ENCODE measurements at regions not wholly inside any gene's neighbourhood (a gene's known extent, or its start where the extent isn't known, plus 50 kb on each side); places are given as distances from the start of the nearest gene placed in this dataset.

DNA sequence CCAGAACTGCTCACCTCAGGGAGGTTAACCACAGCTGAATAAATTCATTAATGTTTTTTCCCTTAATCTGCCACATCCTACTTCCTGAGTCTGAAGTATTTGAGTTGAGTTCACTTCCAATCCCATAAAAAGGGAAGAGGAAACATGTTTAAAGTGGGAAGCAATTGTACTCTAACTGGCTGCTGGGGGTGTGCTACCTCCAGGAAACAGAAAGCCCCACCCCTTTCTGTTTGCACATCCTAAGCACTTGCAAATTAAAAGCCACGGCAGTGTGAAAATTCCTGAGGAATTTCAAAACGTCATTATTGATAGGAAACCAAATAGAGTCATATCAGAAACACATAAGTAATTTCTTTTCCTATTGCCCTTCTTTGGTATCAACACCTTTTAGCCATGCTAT, 307.0 kb upstream of the NR5A2 start:
- no peaks in the 10 kb centered on the region for H3K4me1 ChIP-seq
- no peak for DNase-seq

DNA sequence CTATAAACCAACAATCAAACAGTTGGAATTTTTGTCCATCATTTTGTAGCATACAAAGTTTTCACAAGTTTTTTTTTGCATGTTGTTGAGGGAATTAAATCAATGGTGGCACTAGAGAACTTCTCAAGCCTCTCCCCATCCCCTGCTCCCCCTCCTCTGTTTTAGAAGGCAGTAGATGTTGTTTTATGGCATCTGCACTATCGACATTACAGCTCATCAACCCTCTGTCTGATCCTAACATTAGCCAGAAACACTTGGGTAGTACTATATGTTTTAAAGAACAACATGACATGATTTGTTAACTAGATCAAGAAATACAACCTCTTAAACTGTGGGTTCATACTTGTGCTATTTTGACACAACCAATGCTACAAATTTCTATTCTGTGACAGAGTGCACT, 306.5 kb upstream of the NR5A2 start:
- TF ChIP-seq, protein P1, sequence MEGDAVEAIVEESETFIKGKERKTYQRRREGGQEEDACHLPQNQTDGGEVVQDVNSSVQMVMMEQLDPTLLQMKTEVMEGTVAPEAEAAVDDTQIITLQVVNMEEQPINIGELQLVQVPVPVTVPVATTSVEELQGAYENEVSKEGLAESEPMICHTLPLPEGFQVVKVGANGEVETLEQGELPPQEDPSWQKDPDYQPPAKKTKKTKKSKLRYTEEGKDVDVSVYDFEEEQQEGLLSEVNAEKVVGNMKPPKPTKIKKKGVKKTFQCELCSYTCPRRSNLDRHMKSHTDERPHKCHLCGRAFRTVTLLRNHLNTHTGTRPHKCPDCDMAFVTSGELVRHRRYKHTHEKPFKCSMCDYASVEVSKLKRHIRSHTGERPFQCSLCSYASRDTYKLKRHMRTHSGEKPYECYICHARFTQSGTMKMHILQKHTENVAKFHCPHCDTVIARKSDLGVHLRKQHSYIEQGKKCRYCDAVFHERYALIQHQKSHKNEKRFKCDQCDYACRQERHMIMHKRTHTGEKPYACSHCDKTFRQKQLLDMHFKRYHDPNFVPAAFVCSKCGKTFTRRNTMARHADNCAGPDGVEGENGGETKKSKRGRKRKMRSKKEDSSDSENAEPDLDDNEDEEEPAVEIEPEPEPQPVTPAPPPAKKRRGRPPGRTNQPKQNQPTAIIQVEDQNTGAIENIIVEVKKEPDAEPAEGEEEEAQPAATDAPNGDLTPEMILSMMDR (IDR thresholded peaks at IDR 0.05) = no peak
- no peak for TF ChIP-seq POLR2A (IDR thresholded peaks at IDR 0.05)
- H3K27me3 ChIP-seq = no peaks in the 10 kb centered on the region
- intact Hi-C loops (cut with DNase I) = no loop called here
- DNase-seq = no peak
- no peak overlapping the region for H3K4me3 ChIP-seq
- no peaks in the 10 kb centered on the region for H3K9me3 ChIP-seq
- 44 to 89% methylated on average over 1 of the region's 1 CpG for WGBS, 2 donors
- no peaks in the 10 kb centered on the region for H3K4me1 ChIP-seq
- H3K36me3 ChIP-seq = no peaks in the 10 kb centered on the region
- H3K27ac ChIP-seq = no peak overlapping the region

More for the DNA sequence above, 307.0 kb upstream of the NR5A2 start:
- no peak overlapping the region for H3K4me3 ChIP-seq
- H3K27me3 ChIP-seq = no peaks in the 10 kb centered on the region
- TF ChIP-seq, protein P1 (IDR thresholded peaks at IDR 0.05) = no peak
- no peak for TF ChIP-seq POLR2A (IDR thresholded peaks at IDR 0.05)
- no peaks in the 10 kb centered on the region for H3K9me3 ChIP-seq
- intact Hi-C loops (cut with DNase I) = no loop called here
- no peaks in the 10 kb centered on the region for H3K36me3 ChIP-seq
- WGBS, 2 donors = 4 to 13% methylated on average over 2 of the region's 2 CpGs
- H3K27ac ChIP-seq = no peak overlapping the region

DNA sequence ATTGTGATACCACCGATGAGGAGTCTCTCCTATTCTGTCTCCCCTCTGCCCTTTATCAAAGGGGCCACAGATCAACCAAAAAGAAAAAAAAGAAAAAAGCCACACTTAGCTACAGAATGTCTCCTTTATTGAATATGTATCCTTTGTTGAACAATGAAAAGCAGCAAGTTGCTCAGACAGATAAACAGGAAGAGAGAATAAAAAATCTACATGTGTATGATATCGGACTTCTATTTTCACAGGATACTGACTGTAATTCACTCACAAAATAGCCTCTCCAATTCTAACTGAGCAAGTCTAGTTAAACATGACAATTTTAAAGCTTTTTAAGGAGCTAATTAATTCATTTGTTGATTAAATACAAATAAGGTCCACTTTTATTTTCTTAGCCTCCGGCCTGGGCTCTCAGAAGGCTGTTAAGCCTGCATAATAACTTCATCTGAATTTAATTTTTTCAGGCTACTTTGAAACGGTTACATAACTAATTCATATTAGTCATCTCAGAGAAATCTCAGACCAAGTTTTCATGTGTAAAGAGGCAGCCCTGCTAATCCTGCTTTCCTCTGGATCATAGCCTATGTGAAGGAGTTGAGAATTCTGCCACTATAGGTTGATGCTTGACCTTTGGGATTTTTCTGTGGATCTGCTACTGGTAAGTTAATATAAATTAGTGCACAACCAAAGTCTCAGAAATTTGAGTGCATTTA, 304.1 kb upstream of the NR5A2 start:
- H3K9me3 ChIP-seq = no peaks in the 10 kb centered on the region
- WGBS, 2 donors = 45 to 60% methylated on average over 4 of the region's 4 CpGs
- intact Hi-C loops (cut with DNase I) = no loop called here

DNA sequence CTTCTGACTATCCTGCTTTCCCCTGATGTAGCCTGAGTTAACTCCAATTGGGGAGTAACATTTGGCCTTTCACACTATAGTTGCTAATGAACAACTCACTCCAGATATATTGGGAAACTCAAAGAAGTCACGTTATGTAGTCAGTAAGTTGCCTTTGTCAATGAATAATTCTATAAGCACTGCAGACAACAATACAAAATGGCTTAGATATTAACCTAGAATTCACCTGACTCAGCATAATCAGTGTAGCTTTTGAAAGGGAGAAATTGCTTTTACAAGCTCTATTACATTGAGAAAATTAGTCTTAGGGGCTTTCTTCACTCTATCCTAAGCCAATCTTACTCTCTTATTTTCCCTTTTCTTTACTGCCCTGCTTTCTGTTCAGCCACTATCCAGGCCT, 303.5 kb upstream of the NR5A2 start:
- no peaks in the 10 kb centered on the region for H3K36me3 ChIP-seq
- H3K27me3 ChIP-seq = no peaks in the 10 kb centered on the region
- 65 to 81% methylated on average over 1 of the region's 1 CpG for WGBS, 2 donors
- H3K4me3 ChIP-seq = no peak overlapping the region
- no peak overlapping the region for H3K27ac ChIP-seq
- no peaks in the 10 kb centered on the region for H3K4me1 ChIP-seq
- DNase-seq = no peak
- no peak for TF ChIP-seq POLR2A (IDR thresholded peaks at IDR 0.05)
- TF ChIP-seq, protein P1 (IDR thresholded peaks at IDR 0.05) = no peak
- H3K9me3 ChIP-seq = no peaks in the 10 kb centered on the region
- intact Hi-C loops (cut with DNase I) = no loop called here

More for the DNA sequence above, 304.1 kb upstream of the NR5A2 start:
- TF ChIP-seq, protein P1 (IDR thresholded peaks at IDR 0.05) = no peak
- no peak for TF ChIP-seq POLR2A (IDR thresholded peaks at IDR 0.05)
- H3K36me3 ChIP-seq = no peaks in the 10 kb centered on the region
- H3K27ac ChIP-seq = no peak overlapping the region
- H3K27me3 ChIP-seq = no peaks in the 10 kb centered on the region
- H3K4me1 ChIP-seq = no peaks in the 10 kb centered on the region
- DNase-seq = no peak
- no peak overlapping the region for H3K4me3 ChIP-seq

DNA sequence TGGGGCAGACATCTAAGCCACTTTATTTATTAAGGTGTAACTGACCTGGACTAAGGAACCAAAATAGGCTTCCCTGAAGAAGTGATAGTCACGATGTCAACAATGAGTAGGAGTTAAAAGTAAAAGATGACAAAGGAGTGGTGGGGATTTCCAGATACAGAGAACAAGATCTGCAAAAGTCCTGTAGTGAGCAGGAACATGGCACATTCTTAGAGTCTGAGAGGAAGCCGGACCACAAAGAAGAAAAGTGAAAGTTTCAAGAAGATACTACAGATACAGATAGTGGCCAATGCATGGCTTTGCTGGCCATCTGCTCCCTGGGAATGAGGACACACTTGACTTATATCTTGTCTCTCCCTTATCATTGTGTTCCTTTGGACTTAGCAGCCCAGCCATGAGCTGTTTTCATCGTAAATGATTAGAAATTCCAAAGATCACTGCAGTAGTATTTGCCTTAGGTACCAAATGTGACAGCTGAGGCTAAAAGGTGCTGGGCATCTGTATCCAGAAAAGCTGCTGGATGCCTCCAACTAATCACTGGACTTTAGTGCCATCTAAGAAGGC, 302.4 kb upstream of the NR5A2 start:
- DNase-seq = no peak
- TF ChIP-seq POLR2A (IDR thresholded peaks at IDR 0.05) = no peak
- intact Hi-C loops (cut with DNase I) = no loop called here

More for the DNA sequence above, 302.4 kb upstream of the NR5A2 start:
- Histone ChIP-seq H3K36me3 (no peaks in the 10 kb centered on the region), H3K4me3 (no peak overlapping the region), H3K9me3 (no peaks in the 10 kb centered on the region), H3K27me3 (no peaks in the 10 kb centered on the region), H3K4me1 (no peaks in the 10 kb centered on the region), H3K27ac (no peak overlapping the region)
- WGBS, 2 donors = 70 to 74% methylated on average over 3 of the region's 3 CpGs
